Spleen (tissue), 7 donors: ENCODE measurements at regions not wholly inside any gene's neighbourhood (a gene's known extent, or its start where the extent isn't known, plus 50 kb on each side); places are given as distances from the start of the nearest gene placed in this dataset.

Source experiments
- POLR2A ChIP-seq, 3 donors: fragments of 450-650 bp; IDR thresholded peaks; one replicate each; pipeline ENCODE4 v1.5.1; 2017; ENCODE audit warnings: antibody characterized with exemption in 3 of 3, mild to moderate bottlenecking in 1 of 3
- POLR2AphosphoS5 ChIP-seq, 3 donors: sonication (generic); formaldehyde crosslinking; IDR thresholded peaks; one replicate each; pipeline ENCODE4 v1.5.1; 2017; ENCODE audit warnings: antibody characterized with exemption in 3 of 3
- TF ChIP-seq, protein P1 (sequence below), 11 experiments: fragments of 200-600 bp in 7 of 11; fragments of 450-650 bp in 4 of 11; sonication (generic) in 4 of 11; IDR thresholded peaks in 8 of 11; conservative IDR thresholded peaks in 3 of 11; 1 replicate in 7 of 11; 2 replicates in 4 of 11; pipeline versions ENCODE4 v1.4.0 to v1.8.0; 2016 to 2021; ENCODE audit warnings: antibody characterized with exemption in 11 of 11, inconsistent platforms in 4 of 11, mild to moderate bottlenecking in 1 of 11
- donor health status: DM: no; HTN: no; CAD: no; lungs with moderate emphysema.
- donor health status: DM: no; HTN: no; CAD: no.
- donor health status: DM: no; HTN: no; CAD: no.

DNA sequence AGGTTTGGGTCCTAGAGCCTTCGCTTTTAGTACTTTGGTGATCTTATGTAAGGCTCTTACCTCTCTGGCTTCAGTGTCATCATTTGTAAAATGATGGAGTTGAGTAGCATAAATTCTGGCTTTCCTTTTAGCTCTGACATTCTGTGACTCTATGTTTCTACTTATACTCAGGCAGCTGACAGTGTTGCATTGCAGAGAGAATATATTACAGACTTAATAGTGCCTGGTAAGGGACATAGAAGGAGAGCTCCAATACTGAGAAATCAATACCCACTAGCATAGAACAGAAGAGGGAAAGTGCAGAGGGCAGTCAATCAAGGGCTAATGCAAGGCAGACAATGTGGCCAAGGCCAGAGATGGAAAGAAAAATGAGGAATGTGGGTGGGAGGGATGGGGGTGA, 371.4 kb upstream of the TLE4 start:
- TF ChIP-seq, protein P1, sequence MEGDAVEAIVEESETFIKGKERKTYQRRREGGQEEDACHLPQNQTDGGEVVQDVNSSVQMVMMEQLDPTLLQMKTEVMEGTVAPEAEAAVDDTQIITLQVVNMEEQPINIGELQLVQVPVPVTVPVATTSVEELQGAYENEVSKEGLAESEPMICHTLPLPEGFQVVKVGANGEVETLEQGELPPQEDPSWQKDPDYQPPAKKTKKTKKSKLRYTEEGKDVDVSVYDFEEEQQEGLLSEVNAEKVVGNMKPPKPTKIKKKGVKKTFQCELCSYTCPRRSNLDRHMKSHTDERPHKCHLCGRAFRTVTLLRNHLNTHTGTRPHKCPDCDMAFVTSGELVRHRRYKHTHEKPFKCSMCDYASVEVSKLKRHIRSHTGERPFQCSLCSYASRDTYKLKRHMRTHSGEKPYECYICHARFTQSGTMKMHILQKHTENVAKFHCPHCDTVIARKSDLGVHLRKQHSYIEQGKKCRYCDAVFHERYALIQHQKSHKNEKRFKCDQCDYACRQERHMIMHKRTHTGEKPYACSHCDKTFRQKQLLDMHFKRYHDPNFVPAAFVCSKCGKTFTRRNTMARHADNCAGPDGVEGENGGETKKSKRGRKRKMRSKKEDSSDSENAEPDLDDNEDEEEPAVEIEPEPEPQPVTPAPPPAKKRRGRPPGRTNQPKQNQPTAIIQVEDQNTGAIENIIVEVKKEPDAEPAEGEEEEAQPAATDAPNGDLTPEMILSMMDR (IDR thresholded peaks at IDR 0.05 in 8 of 11, conservative IDR thresholded peaks at IDR 0.05 in 3 of 11), result no peak
- TF ChIP-seq POLR2AphosphoS5 (IDR thresholded peaks at IDR 0.05) (no peak), POLR2A (IDR thresholded peaks at IDR 0.05) (no peak)
